CD14-positive monocyte (primary cell): ENCODE measurements at regions not wholly inside any gene's neighbourhood (a gene's known extent, or its start where the extent isn't known, plus 50 kb on each side); places are given as distances from the start of the nearest gene placed in this dataset.

Experiments
- DNase-seq, 3 donors: peaks; one replicate each; pipeline ENCODE4 v3.0.0-alpha.2; 2011 to 2022
- H2AFZ ChIP-seq: 2 replicates; pipeline ENCODE4 v1.6.0; 2012; ENCODE audit warnings: mild to moderate bottlenecking, low read depth, low read length, inconsistent platforms; ENCODE audit not compliant: insufficient read depth, poor library complexity, severe bottlenecking
- H3K27ac ChIP-seq, 2 donors: 1 replicate in 1 of 2; 2 replicates in 1 of 2; pipeline ENCODE4 v1.5.1; 2012 to 2013; ENCODE audit warnings: low read length in 2 of 2, control low read depth in 1 of 2, inconsistent platforms in 1 of 2, low read depth in 1 of 2, mild to moderate bottlenecking in 1 of 2
- H3K27me3 ChIP-seq, 2 donors: one replicate each; pipeline versions ENCODE4 v1.6.0 to v1.6.1; 2011 to 2013; ENCODE audit warnings: low read length in 2 of 2; ENCODE audit not compliant: control insufficient read depth in 2 of 2, insufficient read depth in 2 of 2
- H3K36me3 ChIP-seq, 2 donors: replicated peaks in 1 of 2; 1 replicate in 1 of 2; 2 replicates in 1 of 2; pipeline versions ENCODE4 v1.5.1 to v1.6.1; 2012 to 2013; ENCODE audit warnings: low read length in 2 of 2, control low read depth in 1 of 2, inconsistent platforms in 1 of 2, mild to moderate bottlenecking in 1 of 2; ENCODE audit not compliant: insufficient read depth in 2 of 2, control insufficient read depth in 1 of 2
- H3K4me1 ChIP-seq, 2 donors: 1 replicate in 1 of 2; 2 replicates in 1 of 2; pipeline versions ENCODE4 v1.5.1 to v1.6.1; 2012 to 2013; ENCODE audit warnings: low read length in 2 of 2, control low read depth in 1 of 2, inconsistent platforms in 1 of 2, mild to moderate bottlenecking in 1 of 2, moderate library complexity in 1 of 2; ENCODE audit not compliant: insufficient read depth in 2 of 2, control insufficient read depth in 1 of 2
- H3K4me2 ChIP-seq: replicated peaks from 2 replicates; pipeline ENCODE3; 2012; ENCODE audit warnings: low read length, moderate library complexity, mild to moderate bottlenecking; ENCODE audit not compliant: poor library complexity, severe bottlenecking; ENCODE audit errors: extremely low read depth
- H3K4me3 ChIP-seq, 3 experiments: fragments of 200-600 bp in 1 of 3; sonication (generic) in 1 of 3; replicated peaks in 1 of 3; 1 replicate in 2 of 3; 2 replicates in 1 of 3; pipeline ENCODE4 v1.5.1; 2011 to 2013; ENCODE audit warnings: low read length in 3 of 3, mild to moderate bottlenecking in 3 of 3, control low read depth in 2 of 3, low read depth in 2 of 3, inconsistent platforms in 1 of 3, moderate library complexity in 1 of 3
- H3K79me2 ChIP-seq: 2 replicates; pipeline ENCODE4 v1.6.0; 2012; ENCODE audit warnings: mild to moderate bottlenecking, control low read depth, inconsistent platforms, low read length, moderate library complexity; ENCODE audit not compliant: insufficient read depth
- H3K9ac ChIP-seq: 2 replicates; pipeline ENCODE4 v1.6.0; 2017; ENCODE audit warnings: low read length, mild to moderate bottlenecking; ENCODE audit not compliant: insufficient read depth, poor library complexity, severe bottlenecking
- H3K9me3 ChIP-seq, 2 donors: replicated peaks in 1 of 2; 1 replicate in 1 of 2; 2 replicates in 1 of 2; pipeline versions ENCODE4 v1.5.1 to v1.6.1; 2012 to 2013; ENCODE audit warnings: low read length in 2 of 2, control low read depth in 1 of 2; ENCODE audit not compliant: control insufficient read depth in 1 of 2, insufficient read depth in 1 of 2
- H4K20me1 ChIP-seq: 2 replicates; pipeline ENCODE4 v1.6.0; 2012; ENCODE audit warnings: mild to moderate bottlenecking, low read length, control low read depth, moderate library complexity; ENCODE audit not compliant: insufficient read depth
- H3K27ac Mint-ChIP-seq, 7 donors: one replicate each; pipeline ENCODE4 v1.8.0; 2020; ENCODE audit warnings: mild to moderate bottlenecking in 7 of 7, mixed read lengths in 7 of 7, moderate library complexity in 6 of 7, inconsistent platforms in 2 of 7
- H3K27me3 Mint-ChIP-seq, 3 donors: one replicate each; pipeline ENCODE4 v1.8.0; 2021 to 2022; ENCODE audit warnings: low read depth in 3 of 3, mild to moderate bottlenecking in 3 of 3, mixed read lengths in 3 of 3, moderate library complexity in 3 of 3, inconsistent platforms in 1 of 3
- H3K36me3 Mint-ChIP-seq, 2 donors: one replicate each; pipeline ENCODE4 v1.8.0; 2020; ENCODE audit warnings: mixed read lengths in 2 of 2, inconsistent platforms in 1 of 2, mild to moderate bottlenecking in 1 of 2
- H3K4me1 Mint-ChIP-seq: one replicate; pipeline ENCODE4 v1.8.0; 2020; ENCODE audit warnings: mild to moderate bottlenecking, mixed read lengths
- H3K4me3 Mint-ChIP-seq, 2 donors: one replicate each; pipeline ENCODE4 v1.8.0; 2020; ENCODE audit warnings: mild to moderate bottlenecking in 2 of 2, mixed read lengths in 2 of 2, moderate library complexity in 1 of 2
- H3K9me3 Mint-ChIP-seq, 7 donors: one replicate each; pipeline ENCODE4 v1.8.0; 2020 to 2022; ENCODE audit warnings: mixed read lengths in 7 of 7, mild to moderate bottlenecking in 6 of 7, moderate library complexity in 6 of 7, inconsistent platforms in 2 of 7
- CTCF ChIP-seq: fragments of 200-600 bp; IDR thresholded peaks from one replicate; pipeline ENCODE4 v1.8.0; 2022; ENCODE audit warnings: antibody characterized with exemption, mild to moderate bottlenecking
- WGBS: methylation state at CpG from one replicate; pipeline ENCODE4 v1.1.5; 2013; ENCODE audit warnings: missing lambda C conversion rate; ENCODE audit not compliant: insufficient coverage; 5-methylcytosine and 5-hydroxymethylcytosine counted together
- intact Hi-C, 2 donors: fragments of 100-400 bp; cut with micrococcal nuclease; formaldehyde crosslinking; loops; one replicate each; pipeline versions ENCODE4 v1.15.0 to v1.15.1; 2023

DNA sequence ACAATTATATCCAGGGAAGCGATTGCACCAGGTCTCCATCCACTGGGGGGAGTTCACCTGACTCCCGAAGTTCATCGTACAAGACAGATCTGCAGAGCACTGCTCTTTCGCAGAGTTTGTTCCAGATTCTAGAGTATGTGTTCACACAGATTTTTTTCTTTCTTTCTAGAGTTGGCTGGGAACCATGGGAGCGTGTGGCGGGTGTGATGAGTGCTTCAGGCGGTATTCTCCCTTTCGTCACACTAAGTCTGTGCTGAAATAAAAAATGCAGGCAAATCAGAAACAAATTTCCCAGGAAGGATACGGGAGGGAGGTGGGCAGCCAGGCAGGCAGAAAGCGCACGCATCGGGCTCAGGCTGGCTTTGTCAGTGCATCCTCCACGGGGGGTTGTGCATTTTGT lies 129.8 kb upstream of the SOX11 start:
- WGBS = 80% methylated on average over 9 of the region's 13 CpGs
- no peaks in the 10 kb centered on the region for H3K36me3 Mint-ChIP-seq

GRCh38 chr2:5562865-5563264 lies 129.3 kb upstream of the SOX11 start:
- Mint-ChIP-seq H3K27me3 (peaks cover 0 to 4% (median 1%) of the 10 kb centered on the region in 3 donors), H3K4me3 (no peak overlapping the region), H3K9me3 (peaks cover 0 to 8% (median 4%) of the 10 kb centered on the region in 7 donors), H3K4me1 (no peaks in the 10 kb centered on the region), H3K36me3 (no peaks in the 10 kb centered on the region), H3K27ac (no peak overlapping the region)
- Histone ChIP-seq H3K9ac (no peak overlapping the region), H3K27ac (no peak overlapping the region), H3K36me3 (no peaks in the 10 kb centered on the region), H4K20me1 (no peaks in the 10 kb centered on the region), H2AFZ (no peak overlapping the region), H3K9me3 (peaks cover 0 to 4% of the 10 kb centered on the region in 2 donors), H3K4me1 (no peaks in the 10 kb centered on the region), H3K27me3 (no peaks in the 10 kb centered on the region), H3K79me2 (no peaks in the 10 kb centered on the region), H3K4me3 (no peak overlapping the region), H3K4me2 (no peak overlapping the region)
- DNase-seq = no peak
- intact Hi-C loops = no loop called here
- WGBS = 84% methylated on average over 3 of the region's 3 CpGs
- no peak for TF ChIP-seq CTCF

More for the DNA sequence above, 129.8 kb upstream of the SOX11 start:
- no peak overlapping the region for H3K27ac Mint-ChIP-seq
- no peaks in the 10 kb centered on the region for H3K4me1 ChIP-seq
- H3K27me3 Mint-ChIP-seq = peaks cover 0 to 4% (median 1%) of the 10 kb centered on the region in 3 donors
- intact Hi-C loops = no loop called here
- H3K4me1 Mint-ChIP-seq = no peaks in the 10 kb centered on the region
- H3K4me3 ChIP-seq = no peak overlapping the region
- H3K36me3 ChIP-seq = no peaks in the 10 kb centered on the region
- H3K4me2 ChIP-seq = no peak overlapping the region
- H4K20me1 ChIP-seq = no peaks in the 10 kb centered on the region
- peaks cover 0 to 4% of the 10 kb centered on the region in 2 donors for H3K9me3 ChIP-seq
- no peak overlapping the region for H3K4me3 Mint-ChIP-seq
- no peaks in the 10 kb centered on the region for H3K27me3 ChIP-seq
- no peak overlapping the region for H3K9ac ChIP-seq
- H2AFZ ChIP-seq = no peak overlapping the region
- no peak for TF ChIP-seq CTCF
- no peaks in the 10 kb centered on the region for H3K79me2 ChIP-seq
- H3K27ac ChIP-seq = no peak overlapping the region
- H3K9me3 Mint-ChIP-seq = peaks cover 0 to 10% (median 4%) of the 10 kb centered on the region in 7 donors
- DNase-seq = no peak
